ENCODE measurements at regions not wholly inside any gene's neighbourhood (a gene's known extent, or its start where the extent isn't known, plus 50 kb on each side); places are given as distances from the start of the nearest gene placed in this dataset.
"Not testable (repeated sequence)": the region's sequence is repeated elsewhere in the genome, so short reads cannot be mapped to it uniquely, and the experiment has no call there.

- TF ChIP-seq CTCF (IDR thresholded peaks at IDR 0.05; ENCODE audit: low read depth, low read length), result no peak
- DNase-seq (ENCODE audit: extremely low read depth, low read depth), result no peak
These were observed 114.0 kb downstream of the FHIP1A start for GRCh38 chr4:151522866-151523519.

GRCh38 chr4:151524610-151525009, 115.6 kb downstream of the FHIP1A start:
- DNase-seq (ENCODE audit: extremely low read depth, low read depth), result no peak
- TF ChIP-seq CTCF (IDR thresholded peaks at IDR 0.05; ENCODE audit: low read depth, low read length), result no peak

GRCh38 chr4:151526489-151526888, 117.5 kb downstream of the FHIP1A start:
- DNase-seq (ENCODE audit: extremely low read depth, low read depth), result not testable (repeated sequence)

GRCh38 chr4:151527699-151528098, 118.7 kb downstream of the FHIP1A start:
- TF ChIP-seq CTCF (IDR thresholded peaks at IDR 0.05; ENCODE audit: low read depth, low read length), result no peak
- no peak for DNase-seq (ENCODE audit: extremely low read depth, low read depth)

- no peak for TF ChIP-seq CTCF (IDR thresholded peaks at IDR 0.05; ENCODE audit: low read depth, low read length)
- DNase-seq (ENCODE audit: extremely low read depth, low read depth), result no peak
These were observed 120.2 kb downstream of the FHIP1A start for GRCh38 chr4:151529187-151529586.

GRCh38 chr4:151530230-151530629, 121.3 kb downstream of the FHIP1A start:
- no peak for DNase-seq (ENCODE audit: extremely low read depth, low read depth)
- no peak for TF ChIP-seq CTCF (IDR thresholded peaks at IDR 0.05; ENCODE audit: low read depth, low read length)

- no peak for DNase-seq (ENCODE audit: extremely low read depth, low read depth)
- TF ChIP-seq CTCF (IDR thresholded peaks at IDR 0.05; ENCODE audit: low read depth, low read length), result no peak
These were observed 121.8 kb downstream of the FHIP1A start for GRCh38 chr4:151530783-151531182.
